A673 (cell line): ENCODE measurements at regions not wholly inside any gene's neighbourhood (a gene's known extent, or its start where the extent isn't known, plus 50 kb on each side); places are given as distances from the start of the nearest gene placed in this dataset.

ENCODE experiments used
- CTCF ChIP-seq: fragments of 300-800, 200-600 bp; sonication (generic); conservative IDR thresholded peaks from 2 replicates; pipeline ENCODE4 v1.5.1; 2017; ENCODE audit warnings: low read depth, mild to moderate bottlenecking, antibody characterized with exemption, low read length, moderate library complexity, mixed read lengths
- EZH2 ChIP-seq: fragments of 200-600 bp; sonication (generic); IDR thresholded peaks from 2 replicates; pipeline ENCODE4 v1.6.1; 2017; ENCODE audit warnings: borderline replicate concordance, low read depth, mild to moderate bottlenecking, mixed read lengths, antibody characterized with exemption, low read length; ENCODE audit not compliant: poor library complexity, severe bottlenecking

GRCh38 chrX:43166874-43167273, 388.9 kb upstream of the PPP1R2C start:
- TF ChIP-seq CTCF (no peak), EZH2 (no peak)
